HG03196 (cell line): ENCODE measurements at regions not wholly inside any gene's neighbourhood (a gene's known extent, or its start where the extent isn't known, plus 50 kb on each side); places are given as distances from the start of the nearest gene placed in this dataset.

Experiments used
- ATAC-seq: cut with Tn5 transposase; IDR thresholded peaks from one replicate; pipeline ENCODE4 v1.9.1; 2021; ENCODE audit not compliant: unreplicated experiment

DNA sequence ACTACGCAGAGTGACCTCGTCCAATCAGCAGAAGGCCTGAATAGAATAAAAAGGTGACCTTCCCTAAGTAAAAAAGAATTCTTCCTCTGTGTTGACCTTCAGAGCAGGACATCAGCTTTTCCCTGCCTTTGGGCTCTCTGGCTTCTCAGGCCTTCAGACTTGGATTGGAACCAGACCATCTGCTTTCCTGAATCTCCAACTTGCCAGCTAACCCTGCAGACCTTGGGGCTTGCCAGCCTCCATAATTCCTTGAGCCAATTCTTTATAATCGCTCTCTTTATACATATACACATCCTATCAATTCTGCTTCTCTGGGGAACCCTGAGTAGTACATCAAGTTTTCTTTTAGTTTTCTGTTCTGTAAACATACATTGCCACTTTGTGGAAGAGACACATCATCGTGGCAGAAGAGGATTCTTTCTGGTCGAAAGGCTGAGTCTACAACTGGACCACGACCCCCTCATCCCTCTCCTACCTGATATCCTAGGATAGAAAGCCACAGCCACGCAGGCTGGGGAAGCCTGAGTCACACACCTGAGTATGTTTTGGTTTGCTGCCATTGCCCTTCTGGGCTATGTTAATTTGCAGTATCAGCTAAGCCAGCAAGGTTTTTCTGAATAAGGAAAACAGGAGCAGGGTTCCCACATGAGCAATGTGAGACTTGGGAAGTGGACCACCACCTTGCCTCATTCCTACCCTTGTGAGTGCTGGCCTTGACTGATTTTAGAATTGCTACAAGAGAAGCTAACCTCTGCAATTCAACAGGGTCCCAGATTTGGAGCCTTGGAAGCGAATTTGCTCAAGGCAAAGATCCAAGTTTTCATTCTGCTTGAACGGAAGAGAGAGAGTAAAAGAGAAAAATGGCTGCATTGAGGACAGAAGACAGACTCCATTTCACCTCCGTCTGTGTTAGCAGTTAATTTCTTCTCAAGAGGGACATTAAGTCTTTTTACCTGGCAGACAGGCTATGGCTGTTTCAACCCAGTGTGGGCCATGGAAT is 445.2 kb upstream of the FZD8 start:
- no peak for ATAC-seq

DNA sequence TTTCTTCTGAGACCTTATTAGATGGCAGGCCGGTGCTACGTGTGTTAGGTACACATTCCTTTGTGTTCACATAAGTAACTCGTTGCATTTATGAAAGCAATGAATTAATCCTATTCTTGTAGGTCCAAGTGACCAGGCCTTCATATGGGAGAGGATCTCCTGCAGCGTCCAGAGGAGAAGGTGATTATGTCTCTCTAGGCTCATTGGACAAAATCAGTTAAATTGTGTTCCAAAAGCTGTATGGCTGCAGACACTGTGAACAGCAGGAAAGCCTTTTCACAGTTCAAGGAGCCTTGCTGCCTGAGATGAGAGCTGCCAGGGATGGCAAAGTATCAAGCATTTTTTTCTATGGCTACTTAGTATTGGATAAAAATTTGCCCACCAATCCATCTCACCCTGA is 433.1 kb upstream of the FZD8 start:
- ATAC-seq, result no peak

DNA sequence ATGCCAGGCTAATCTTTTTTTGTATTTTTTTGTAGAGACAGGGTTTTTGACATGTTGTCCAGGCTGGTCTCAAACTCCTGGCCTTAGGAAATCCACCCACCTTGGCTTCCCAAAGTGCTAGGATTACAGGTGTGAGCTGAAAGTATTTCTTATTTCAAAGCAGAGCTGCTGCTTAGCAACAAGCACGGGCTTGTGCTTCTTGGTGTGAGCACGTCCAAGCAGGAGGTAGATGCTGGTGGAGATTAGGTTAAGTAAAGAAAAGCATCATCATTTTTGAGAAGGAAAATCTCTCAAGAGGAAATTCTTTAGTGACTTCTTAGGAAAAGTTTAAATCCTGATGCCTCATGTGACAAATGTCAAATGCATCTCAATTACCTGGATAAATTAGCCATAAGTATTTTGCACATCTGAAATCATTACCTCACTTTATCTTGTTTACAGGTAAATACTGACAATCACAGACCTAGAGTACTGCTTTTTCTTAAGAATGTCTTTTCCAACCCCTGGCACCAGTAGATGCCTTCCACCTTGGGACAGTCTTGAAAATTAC is 431.8 kb upstream of the FZD8 start:
- no peak for ATAC-seq

DNA sequence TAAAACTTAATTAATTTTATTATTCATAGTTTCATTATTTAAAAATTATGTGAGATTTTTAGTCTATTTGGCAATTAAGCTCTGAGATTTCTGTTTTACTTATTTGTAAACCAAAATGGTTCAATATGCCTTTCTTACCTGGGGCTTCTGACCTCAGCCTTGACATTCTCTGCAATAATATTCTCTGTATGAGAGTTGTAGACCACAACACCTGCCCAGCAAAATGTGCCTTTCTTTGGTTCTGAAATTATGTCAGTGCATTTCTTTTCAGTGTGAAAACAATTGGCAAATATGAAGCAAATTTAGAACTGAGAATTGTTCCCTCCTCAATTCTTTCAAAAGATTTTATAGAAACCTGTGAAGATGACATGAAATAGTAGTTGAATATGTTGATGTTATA is 426.4 kb upstream of the FZD8 start:
- no peak for ATAC-seq

DNA sequence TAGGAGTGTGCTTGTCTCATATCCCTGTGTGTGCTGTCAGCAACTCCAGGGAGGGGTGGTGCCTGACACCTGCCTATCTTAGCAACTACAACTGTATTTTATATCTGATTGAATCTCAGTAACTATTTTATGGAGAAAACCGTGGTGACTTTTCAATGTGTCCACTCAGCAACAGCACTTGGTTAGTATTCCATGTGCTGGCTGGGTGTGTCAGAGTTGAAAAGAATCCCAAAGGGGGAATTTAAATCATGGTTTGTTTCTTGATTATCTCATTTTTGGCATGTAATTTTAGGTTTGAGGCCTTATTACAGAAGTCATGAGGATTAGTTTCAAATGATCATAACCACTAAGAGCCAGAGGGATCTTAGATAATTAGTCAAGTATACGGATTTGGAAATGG is 425.7 kb upstream of the FZD8 start:
- ATAC-seq, result no peak

DNA sequence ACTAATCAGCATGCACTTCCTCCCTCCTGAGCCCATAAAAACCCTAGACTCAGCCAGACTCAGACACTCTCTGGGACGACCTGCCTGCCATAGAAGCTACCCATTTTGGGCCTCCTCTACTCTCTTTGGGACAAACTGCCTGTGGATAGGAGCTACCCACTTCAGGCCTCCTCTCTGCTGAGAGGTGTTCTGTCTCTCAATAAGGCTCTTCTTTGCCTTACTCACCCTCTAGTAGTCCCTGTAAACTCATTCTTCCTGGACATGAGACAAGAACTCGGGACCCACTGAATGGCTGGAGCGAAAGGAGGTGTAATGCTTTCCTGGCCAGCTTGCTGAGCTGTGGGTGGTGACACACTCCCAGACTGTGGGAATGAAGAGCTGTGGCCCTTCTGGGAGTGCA is 424.8 kb upstream of the FZD8 start:
- ATAC-seq, result no peak

DNA sequence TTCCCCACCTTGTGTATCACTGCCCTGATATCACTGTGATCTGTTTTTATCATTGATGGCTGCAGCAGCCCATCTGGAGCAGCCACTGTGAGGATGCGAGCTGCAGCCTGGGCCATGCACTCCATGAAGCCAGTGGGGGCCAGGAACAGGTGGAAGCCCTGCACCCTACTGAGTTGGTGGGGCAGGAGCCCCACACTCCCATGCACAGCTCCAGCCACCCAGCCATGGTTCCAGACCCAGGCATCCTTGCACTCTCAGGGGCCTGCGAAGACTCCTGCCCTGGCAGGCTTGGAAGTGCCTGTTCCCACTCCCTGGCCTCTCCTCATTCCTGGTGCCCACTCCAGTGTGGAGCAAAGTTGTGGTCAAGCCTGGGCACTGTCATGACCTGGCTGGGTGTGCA is 424.0 kb upstream of the FZD8 start:
- ATAC-seq, result no peak

DNA sequence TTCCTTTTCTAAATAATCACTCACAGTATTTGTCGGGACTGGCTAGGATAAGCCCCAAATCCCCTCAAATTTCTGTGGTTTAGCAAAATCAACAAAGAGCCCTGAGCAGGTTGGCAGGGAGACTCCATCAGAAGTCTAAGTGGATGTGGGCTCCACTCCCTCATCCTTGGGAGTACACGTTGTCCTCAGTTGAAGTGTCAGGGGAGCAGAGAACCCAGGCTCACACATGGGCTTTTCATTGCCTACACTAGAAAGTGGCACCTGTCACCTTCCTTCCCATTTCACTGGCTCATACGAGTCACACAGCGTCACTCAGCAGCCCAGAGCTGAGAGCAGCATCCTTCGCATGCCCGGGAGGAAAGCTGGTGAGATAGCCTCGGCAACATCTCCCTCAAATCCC is 421.3 kb upstream of the FZD8 start:
- ATAC-seq, result no peak

DNA sequence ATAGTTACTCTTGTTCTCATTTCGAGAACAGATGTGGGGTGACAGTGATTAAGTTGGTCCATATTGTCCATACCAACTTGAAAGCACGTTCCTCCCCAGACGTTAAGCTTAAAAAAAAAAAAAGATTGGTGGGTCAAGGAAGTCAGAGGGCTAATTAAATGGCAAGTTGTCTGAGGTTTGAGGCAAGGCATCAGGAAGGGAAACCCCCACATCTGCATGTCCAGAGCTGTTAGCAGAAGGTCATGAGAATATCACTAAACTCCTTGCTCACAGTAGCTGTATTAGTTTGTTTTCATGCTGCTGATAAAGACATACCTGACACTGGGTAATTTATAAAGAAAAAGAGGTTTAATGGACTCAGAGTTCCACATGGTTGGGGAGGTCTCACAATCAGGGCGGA is 415.6 kb upstream of the FZD8 start:
- no peak for ATAC-seq

DNA sequence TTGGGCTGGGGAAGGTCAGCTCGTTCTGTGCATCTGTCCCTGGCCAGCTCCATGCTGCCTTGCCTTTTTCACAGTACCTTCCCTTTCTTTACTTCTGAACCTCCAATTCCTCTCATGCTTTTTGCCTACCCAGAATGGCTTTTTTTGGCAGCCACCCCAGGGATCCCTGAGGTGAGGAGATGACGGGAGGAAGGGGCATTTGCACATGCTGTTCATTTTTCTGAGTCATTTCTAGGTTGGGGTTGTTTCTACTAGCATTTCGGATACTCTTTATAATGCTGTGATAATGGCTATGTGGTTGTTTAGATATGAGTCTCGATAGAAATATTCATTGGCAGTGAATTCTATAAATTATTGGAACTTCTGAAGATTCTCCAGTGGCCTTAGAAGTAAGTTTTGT is 415.1 kb upstream of the FZD8 start:
- ATAC-seq, result no peak

DNA sequence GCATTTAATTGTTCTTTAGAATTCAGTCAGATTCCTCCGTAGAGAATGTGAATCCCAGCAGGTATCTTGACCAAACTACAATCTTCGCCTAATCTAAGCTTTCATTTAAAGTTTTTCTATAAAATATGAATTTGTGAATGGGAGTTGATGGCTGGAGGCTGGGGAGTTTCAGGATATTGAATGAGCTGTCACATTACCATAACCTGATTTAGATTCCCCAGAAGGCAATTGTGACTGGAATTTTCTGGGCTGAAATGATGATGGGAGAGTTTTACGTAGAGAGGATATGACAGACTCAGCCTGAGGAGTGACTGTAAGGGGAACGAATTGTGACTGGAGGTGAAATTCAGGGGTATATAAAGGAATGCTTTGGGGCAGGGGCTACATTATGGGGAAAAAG is 411.7 kb upstream of the FZD8 start:
- ATAC-seq, result no peak

DNA sequence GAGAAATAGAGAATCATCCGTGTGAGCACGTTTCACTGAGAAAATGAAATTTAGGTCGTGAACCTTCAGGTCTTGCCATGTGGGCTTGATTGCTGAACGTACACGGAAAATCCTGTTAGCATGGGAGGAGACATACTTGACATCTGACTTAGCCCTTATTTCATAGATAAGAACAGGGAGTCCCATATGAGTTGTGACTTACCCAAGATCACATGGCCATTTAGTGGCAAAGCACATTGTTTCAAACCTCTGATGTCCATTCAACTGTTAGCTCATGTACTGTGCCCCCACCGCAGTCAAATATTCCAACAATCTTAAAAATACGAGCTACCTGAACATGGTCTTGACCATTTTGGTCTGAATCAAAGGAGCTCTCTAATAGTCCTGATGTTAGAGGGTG is 411.2 kb upstream of the FZD8 start:
- ATAC-seq, result no peak

DNA sequence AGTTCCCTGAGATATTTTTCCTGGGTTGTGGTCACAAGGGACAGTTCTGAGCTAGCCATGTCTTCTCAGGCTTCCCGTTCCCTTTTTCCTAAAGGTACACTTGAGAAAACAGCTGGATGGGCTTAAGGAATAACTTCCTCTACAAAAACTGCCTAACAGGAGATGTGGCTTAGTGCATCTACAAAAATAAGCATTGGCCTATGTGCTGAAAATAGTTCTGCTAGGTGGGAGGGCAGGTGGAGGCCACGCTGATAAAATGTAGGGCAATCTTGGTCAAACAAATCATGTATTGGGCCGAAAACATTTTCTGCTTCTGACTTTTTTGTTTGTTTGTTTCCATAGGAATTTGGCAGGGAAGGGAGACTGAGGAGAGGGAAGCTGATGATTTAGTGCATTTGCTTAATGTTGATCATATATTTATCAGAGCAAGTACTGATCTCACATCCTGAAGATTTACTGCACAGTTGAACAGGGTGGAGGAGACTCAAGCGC is 409.4 kb upstream of the FZD8 start:
- ATAC-seq, result no peak

DNA sequence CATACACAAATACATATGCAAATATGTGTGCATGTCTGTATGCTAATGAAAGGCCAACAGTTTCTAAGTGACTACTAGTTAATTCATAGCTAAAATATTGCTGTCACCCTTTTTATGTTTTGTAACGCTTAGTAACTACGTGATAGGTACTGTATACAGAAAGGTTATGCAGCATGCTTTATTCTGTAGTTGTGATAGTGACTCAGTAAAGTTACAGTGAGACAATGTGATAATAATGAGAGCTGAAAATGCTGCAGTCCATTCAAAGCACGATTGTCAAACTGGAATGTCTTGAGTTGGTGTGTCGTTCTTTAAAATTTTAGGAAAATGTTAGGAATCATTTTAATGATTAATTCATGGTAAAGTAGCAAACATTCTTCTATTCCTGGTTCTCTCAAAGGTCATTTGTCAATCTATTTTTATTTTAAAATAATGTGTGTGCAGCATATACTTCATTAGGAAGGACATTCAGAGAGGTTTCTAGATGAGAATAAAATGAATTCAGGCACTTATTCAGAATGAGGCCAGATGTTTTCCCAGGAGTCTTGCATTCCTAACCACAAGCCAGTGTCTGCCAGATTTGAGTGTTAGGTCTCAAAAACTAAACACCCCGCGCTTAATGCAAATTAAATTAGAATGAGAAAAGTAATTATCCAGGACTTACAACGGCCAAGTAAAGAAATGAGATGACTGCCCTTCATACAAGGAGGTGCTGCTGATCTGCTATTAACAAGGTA is 408.8 kb upstream of the FZD8 start:
- no peak for ATAC-seq

DNA sequence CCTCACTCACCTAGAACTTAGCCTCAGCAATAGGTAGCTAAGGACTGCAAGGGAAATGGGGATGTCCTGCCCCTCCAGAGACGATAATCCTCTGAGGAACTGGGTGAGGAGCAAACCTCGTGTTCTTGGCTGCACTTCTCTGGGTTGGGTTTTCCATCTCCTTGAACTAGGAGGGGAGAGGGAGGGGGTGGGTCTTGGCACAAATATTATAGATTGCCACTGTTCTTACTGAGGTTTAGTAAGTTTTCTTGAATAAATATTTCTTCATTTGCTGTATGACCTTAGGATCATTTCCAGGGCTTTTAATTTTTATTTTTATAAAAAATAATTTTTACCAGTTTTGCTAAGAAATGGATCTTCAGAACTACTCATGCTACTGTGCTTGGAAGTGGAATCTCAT is 406.7 kb upstream of the FZD8 start:
- ATAC-seq, result no peak

DNA sequence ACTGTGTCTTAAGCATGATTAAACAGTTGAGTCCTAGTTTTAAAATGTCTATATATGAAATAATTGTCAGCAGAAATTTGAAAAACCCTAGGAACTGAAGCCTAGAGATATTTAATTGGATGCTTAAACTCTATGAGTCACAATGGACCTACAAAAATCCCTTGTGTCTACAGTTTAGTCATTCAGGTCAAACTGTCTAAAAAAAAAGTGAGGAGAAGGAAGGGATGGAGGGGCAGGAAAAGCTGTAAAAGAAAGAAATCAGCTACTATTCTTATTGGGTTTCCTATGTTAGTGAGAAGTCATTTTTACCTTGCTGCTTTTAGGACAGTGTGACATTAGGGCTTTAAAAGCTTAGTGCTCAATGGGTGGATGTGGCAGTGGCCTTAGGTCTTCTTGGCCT is 406.1 kb upstream of the FZD8 start:
- ATAC-seq, result no peak

DNA sequence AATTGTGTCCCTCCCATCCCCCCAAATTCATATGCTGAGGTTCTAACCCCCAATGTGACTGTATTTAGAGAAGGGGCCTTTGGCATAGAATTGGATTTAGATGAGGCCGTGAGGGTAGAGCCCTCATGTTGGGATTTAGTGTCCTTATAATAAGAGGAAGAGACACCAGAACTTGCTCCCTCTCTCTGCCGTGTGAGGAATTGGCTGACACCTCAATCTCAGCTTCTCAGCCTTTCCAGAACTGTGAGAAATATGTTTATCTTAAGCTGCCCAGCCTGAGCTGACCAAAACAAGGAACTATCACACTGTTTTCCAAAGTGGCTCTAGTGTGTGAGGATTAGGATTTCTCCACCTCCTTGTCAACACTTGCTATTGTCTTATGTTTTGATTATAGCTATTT is 400.0 kb upstream of the FZD8 start:
- ATAC-seq, result no peak

DNA sequence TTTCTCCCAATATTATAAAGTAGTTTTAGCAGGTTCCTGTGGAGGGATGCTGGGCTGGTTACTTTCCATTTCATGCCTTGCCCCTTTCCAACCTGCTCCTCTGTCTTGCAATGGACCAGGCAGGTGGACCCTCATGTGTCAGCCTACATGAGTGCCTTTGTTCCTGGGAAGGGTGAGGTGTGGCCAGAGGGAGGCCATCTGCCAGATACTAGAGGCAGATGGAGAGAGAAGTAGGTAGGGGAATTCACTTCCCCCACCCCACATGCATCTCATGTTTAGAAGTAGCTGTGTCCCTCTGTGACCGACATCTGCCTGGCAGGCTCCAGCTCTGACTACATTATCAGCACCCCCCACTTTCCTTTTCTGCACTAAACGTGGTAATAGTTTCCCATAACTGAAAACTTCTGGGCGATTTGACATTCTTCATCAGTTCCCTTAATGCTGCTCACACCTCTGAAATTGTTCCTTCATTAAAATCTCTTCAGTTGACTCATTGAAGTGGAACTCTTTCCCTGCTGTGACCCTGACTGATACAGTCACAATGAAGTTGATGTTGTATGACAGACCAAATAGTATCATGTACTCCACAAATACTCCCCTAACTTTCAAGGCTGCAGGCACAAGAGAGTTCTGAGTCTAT is 396.3 kb upstream of the FZD8 start:
- ATAC-seq, result no peak

DNA sequence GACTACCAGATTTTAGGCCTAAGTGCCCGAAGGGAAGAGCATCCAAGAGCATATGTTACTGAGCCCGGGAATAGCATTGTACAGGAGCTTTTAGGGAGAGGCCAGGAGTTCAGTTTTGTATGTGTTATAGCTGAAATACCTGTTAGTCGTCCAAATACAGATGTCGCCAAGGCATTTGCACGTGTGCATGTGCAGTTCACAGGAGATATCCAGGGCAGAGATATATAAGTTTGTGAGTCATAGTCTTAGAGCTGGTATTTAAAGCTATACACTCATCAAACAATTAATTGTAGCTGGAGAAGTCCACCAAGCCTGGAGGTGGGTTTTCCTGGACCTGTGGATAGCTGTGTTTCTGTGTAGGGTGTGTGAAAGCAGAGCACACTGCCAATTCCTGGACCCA is 394.0 kb upstream of the FZD8 start:
- ATAC-seq, result no peak

DNA sequence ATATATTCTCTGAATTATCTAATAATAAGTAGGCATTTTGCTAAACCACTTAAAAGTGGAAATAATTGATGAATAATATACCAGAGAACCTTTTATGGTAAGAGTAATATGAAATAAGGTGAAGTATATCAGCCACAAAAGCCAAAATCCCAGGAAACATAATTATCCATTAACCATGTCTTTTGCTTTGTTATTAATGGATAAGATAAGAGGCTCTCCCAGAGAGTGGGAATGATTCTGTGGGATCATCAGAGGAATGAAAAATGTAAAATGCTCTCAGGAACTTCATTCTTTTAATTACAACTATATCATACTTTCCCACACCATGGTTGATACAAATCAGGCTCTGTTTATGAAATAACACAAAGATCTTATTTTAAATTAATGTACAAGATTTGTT is 391.7 kb upstream of the FZD8 start:
- ATAC-seq, result no peak

DNA sequence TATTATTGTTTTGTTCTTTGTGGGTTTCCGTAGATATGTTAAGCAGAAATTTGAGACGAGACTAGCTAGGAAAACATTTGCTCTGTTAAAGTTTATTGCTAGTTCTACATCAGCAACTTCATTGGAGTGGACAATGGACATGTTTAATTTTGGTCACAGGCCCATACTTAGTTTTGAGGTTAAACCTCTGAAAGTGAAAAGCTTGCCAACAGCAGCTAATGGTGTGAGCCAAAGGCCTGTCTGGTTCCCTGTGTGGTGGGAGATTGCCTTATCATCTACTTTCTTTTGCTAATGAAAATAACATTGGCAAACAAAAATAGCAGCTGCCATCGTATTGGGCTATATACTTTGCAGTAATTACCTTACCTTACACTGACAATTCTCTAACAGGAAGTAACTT is 388.4 kb upstream of the FZD8 start:
- ATAC-seq, result no peak
